Ascending aorta (tissue), 2 donors: ENCODE measurements at regions not wholly inside any gene's neighbourhood (a gene's known extent, or its start where the extent isn't known, plus 50 kb on each side); places are given as distances from the start of the nearest gene placed in this dataset.

Experiments used
- DNase-seq, 2 donors: peaks; one replicate each; pipeline ENCODE4 v3.0.0-alpha.2; 2019; ENCODE audit warnings: low spot score in 2 of 2
- H3K27ac ChIP-seq, 2 donors: fragments of 200-600 bp; sonication (generic); one replicate each; pipeline ENCODE4 v1.5.1; 2016 to 2017; ENCODE audit warnings: mild to moderate bottlenecking in 1 of 2
- H3K27me3 ChIP-seq: fragments of 200-600 bp; sonication (generic); one replicate; pipeline ENCODE4 v1.5.1; 2017
- H3K36me3 ChIP-seq, 2 donors: fragments of 200-600 bp; sonication (generic); one replicate each; pipeline ENCODE4 v1.5.1; 2016
- H3K4me1 ChIP-seq, 2 donors: fragments of 200-600 bp; sonication (generic); one replicate each; pipeline ENCODE4 v1.5.1; 2016 to 2017; ENCODE audit warnings: mild to moderate bottlenecking in 1 of 2
- H3K4me3 ChIP-seq, 2 donors: fragments of 200-600 bp; sonication (generic); one replicate each; pipeline ENCODE4 v1.5.1; 2016 to 2017; ENCODE audit warnings: mild to moderate bottlenecking in 1 of 2
- H3K9me3 ChIP-seq, 2 donors: fragments of 200-600 bp; sonication (generic); one replicate each; pipeline ENCODE4 v1.5.1; 2016
- intact Hi-C: fragments of 100-400 bp; cut with DNase I; formaldehyde crosslinking; loops from one replicate; pipeline ENCODE4 v1.15.1; 2023
- TF ChIP-seq, protein P1 (sequence below), 3 experiments: fragments of 200-600 bp in 2 of 3; fragments of 450-650 bp in 1 of 3; sonication (generic) in 2 of 3; IDR thresholded peaks; one replicate each; pipeline ENCODE4 v1.5.1; 2016 to 2019; ENCODE audit warnings: antibody characterized with exemption in 3 of 3, mild to moderate bottlenecking in 1 of 3, moderate library complexity in 1 of 3

DNA sequence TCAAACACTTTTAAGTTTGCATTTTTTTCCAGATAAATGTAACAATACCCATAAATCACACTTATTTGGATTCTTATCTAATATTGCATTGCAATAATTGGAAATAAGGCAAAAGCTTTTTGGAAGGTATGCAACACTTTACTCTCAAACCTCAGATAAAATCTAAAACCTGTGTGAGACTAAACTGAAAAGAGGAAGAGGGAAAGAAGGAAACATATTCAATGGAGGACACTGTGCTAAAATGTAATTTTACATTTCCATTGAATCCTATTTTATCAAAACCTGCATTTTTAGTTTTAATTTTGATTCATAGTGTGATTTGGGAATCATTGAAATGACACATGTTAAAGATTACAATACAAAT, 99.4 kb downstream of the HPGD start:
- DNase-seq = no peak
- Histone ChIP-seq H3K27me3 (no peaks in the 10 kb centered on the region), H3K4me1 (no peaks in the 10 kb centered on the region), H3K9me3 (no peaks in the 10 kb centered on the region), H3K27ac (no peak overlapping the region), H3K4me3 (no peak overlapping the region), H3K36me3 (no peaks in the 10 kb centered on the region)
- intact Hi-C loops = no loop called here
- TF ChIP-seq, protein P1, sequence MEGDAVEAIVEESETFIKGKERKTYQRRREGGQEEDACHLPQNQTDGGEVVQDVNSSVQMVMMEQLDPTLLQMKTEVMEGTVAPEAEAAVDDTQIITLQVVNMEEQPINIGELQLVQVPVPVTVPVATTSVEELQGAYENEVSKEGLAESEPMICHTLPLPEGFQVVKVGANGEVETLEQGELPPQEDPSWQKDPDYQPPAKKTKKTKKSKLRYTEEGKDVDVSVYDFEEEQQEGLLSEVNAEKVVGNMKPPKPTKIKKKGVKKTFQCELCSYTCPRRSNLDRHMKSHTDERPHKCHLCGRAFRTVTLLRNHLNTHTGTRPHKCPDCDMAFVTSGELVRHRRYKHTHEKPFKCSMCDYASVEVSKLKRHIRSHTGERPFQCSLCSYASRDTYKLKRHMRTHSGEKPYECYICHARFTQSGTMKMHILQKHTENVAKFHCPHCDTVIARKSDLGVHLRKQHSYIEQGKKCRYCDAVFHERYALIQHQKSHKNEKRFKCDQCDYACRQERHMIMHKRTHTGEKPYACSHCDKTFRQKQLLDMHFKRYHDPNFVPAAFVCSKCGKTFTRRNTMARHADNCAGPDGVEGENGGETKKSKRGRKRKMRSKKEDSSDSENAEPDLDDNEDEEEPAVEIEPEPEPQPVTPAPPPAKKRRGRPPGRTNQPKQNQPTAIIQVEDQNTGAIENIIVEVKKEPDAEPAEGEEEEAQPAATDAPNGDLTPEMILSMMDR (IDR thresholded peaks at IDR 0.05) = no peak

DNA sequence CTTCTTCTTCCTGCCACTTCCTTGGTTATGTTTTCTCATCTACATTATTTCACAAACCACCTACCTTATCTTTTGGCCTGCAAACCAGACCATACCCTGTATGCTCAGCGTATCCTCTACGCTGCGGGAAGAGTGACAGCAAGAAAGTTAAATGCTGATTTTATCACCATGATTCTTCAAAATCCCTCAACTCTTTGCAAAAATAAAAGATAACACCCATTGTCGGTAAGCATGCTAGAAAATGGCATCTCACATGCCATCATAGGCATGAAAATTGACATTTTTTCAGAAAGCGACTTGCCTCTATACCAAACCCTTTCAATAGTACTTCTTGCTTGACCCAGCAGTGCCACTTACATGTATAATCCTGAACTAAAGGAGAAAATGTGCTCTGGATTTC, 102.0 kb downstream of the HPGD start:
- H3K27ac ChIP-seq = no peak overlapping the region
- H3K27me3 ChIP-seq = no peaks in the 10 kb centered on the region
- intact Hi-C loops = no loop called here
- H3K4me3 ChIP-seq = no peak overlapping the region
- no peaks in the 10 kb centered on the region for H3K4me1 ChIP-seq
- no peaks in the 10 kb centered on the region for H3K9me3 ChIP-seq
- DNase-seq = no peak
- TF ChIP-seq, protein P1 (IDR thresholded peaks at IDR 0.05) = no peak
- H3K36me3 ChIP-seq = no peaks in the 10 kb centered on the region

DNA sequence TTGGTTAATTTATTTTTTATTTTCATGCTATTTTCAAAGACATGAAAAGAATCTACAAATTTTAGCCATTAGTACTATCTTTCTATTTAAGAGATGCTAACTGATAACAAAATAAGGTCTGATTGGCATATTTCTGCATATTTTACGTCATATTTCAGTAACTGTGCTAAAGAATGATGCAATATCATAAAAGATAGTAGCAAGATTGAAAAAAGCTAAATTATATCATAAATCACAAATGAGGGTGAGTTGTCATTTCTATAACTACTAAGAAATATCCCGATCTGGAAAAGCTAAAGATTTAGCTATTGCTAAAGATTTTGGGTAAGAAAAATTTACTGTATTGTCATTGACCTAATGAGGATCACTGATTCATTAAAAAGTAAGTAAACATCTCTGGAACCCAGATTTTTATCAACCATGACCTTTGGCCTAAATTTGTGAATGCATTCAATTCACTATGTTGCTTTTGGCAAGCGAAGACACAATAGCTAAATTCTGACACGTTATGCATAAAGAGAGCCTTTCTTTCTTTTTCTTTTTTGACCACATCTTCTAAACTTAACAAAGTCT, 103.6 kb downstream of the HPGD start:
- Histone ChIP-seq H3K27me3 (no peaks in the 10 kb centered on the region), H3K4me1 (no peaks in the 10 kb centered on the region), H3K36me3 (no peaks in the 10 kb centered on the region), H3K4me3 (no peak overlapping the region), H3K27ac (no peak overlapping the region), H3K9me3 (no peaks in the 10 kb centered on the region)
- intact Hi-C loops = no loop called here
- TF ChIP-seq, protein P1 (IDR thresholded peaks at IDR 0.05) = no peak
- DNase-seq = no peak

DNA sequence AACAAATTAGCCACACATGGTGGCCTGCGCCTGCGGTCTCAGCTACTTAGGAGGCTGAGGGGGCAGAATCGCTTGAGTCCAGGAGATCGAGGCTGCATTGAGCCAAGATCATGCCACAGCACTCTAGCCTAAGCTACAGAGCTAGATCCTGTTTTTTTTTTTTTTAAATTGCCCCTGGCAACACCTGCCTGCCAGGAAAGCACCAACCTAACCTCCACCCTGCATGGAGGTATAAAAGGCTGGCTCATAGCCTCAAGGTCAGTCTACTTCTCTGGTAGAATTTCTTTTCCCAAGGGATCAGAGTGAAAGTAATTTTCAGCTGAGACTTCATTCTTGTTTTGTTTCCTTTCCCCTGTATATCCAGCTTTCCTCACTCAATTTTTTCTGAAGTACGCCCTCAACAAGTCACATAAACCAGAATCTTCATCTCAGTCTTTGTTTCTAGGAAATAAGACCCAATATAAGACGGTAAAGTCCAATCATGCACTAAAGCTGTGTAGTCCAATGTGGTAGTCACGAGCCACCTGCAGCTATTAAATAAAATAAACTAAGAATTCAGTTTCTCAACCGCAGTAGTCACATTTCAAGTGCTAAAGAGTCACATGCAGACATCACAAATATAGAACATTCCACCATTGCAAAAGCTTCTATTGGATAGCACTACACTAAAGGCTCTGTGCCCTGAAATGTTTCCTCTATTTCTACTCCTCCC, 113.3 kb downstream of the HPGD start:
- TF ChIP-seq, protein P1 (IDR thresholded peaks at IDR 0.05) = no peak
- H3K36me3 ChIP-seq = no peaks in the 10 kb centered on the region
- H3K27me3 ChIP-seq = no peaks in the 10 kb centered on the region
- no peak for DNase-seq
- intact Hi-C loops = no loop called here
- no peak overlapping the region for H3K4me3 ChIP-seq
- H3K9me3 ChIP-seq = no peaks in the 10 kb centered on the region
- no peaks in the 10 kb centered on the region for H3K4me1 ChIP-seq
- H3K27ac ChIP-seq = no peak overlapping the region

DNA sequence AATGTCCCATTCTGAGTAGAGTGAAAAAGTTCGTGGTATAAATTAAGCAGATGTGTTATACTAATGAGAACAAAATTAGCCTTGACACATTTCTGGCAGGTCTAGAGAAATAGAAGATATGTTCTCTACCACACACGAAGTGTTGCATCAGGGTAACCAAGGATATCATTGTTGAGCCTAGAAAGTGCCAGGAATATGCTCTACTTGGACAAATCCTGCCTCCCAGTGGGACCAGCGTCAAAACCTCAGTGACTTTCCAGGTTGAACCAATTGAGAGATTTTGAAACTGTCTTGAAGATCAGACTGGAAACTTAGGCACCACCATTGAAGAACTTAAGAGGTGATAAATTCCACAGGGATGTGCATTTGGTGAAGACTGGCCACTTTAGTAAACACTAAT, 115.9 kb downstream of the HPGD start:
- TF ChIP-seq, protein P1 (IDR thresholded peaks at IDR 0.05) = no peak
- intact Hi-C loops = no loop called here

More for the DNA sequence above, 115.9 kb downstream of the HPGD start:
- H3K4me1 ChIP-seq = no peaks in the 10 kb centered on the region
- no peak overlapping the region for H3K27ac ChIP-seq
- H3K9me3 ChIP-seq = no peaks in the 10 kb centered on the region
- no peaks in the 10 kb centered on the region for H3K36me3 ChIP-seq
- no peak for DNase-seq
- no peaks in the 10 kb centered on the region for H3K27me3 ChIP-seq
- H3K4me3 ChIP-seq = no peak overlapping the region
